ENCODE measurements at regions not wholly inside any gene's neighbourhood (a gene's known extent, or its start where the extent isn't known, plus 50 kb on each side); places are given as distances from the start of the nearest gene placed in this dataset.

GRCh38 chr3:182255158-182255557 lies 538.1 kb upstream of the ATP11B start:
- DNase-seq (ENCODE audit: low read depth in 2 of 2), result no peak

GRCh38 chr3:182257361-182257760 lies 535.9 kb upstream of the ATP11B start:
- DNase-seq (ENCODE audit: low read depth in 2 of 2), result no peak

GRCh38 chr3:182258538-182259177 lies 534.6 kb upstream of the ATP11B start:
- DNase-seq (ENCODE audit: low read depth in 2 of 2), result no peak

GRCh38 chr3:182259579-182259978 lies 533.7 kb upstream of the ATP11B start:
- DNase-seq (ENCODE audit: low read depth in 2 of 2), result no peak

GRCh38 chr3:182261041-182261440 lies 532.3 kb upstream of the ATP11B start:
- DNase-seq (ENCODE audit: low read depth in 2 of 2), result no peak

GRCh38 chr3:182268711-182269110 lies 524.6 kb upstream of the ATP11B start:
- no peak for DNase-seq (ENCODE audit: low read depth in 2 of 2)

- DNase-seq (ENCODE audit: low read depth in 2 of 2), result no peak
Measured at GRCh38 chr3:182276512-182276911, 516.8 kb upstream of the ATP11B start.

GRCh38 chr3:182284793-182285192 lies 508.5 kb upstream of the ATP11B start:
- DNase-seq (ENCODE audit: low read depth in 2 of 2), result no peak

GRCh38 chr3:182292591-182292990 lies 500.7 kb upstream of the ATP11B start:
- DNase-seq (ENCODE audit: low read depth in 2 of 2), result no peak

- no peak for DNase-seq (ENCODE audit: low read depth in 2 of 2)
Measured at GRCh38 chr3:182294256-182294655, 499.0 kb upstream of the ATP11B start.

- no peak for DNase-seq (ENCODE audit: low read depth in 2 of 2)
Measured at GRCh38 chr3:182294696-182295095, 498.6 kb upstream of the ATP11B start.

- no peak for DNase-seq (ENCODE audit: low read depth in 2 of 2)
Measured at GRCh38 chr3:182300266-182300665, 493.0 kb upstream of the ATP11B start.

GRCh38 chr3:182303169-182303568 lies 490.1 kb upstream of the ATP11B start:
- DNase-seq (ENCODE audit: low read depth in 2 of 2), result no peak

- DNase-seq (ENCODE audit: low read depth in 2 of 2), result no peak
Measured at GRCh38 chr3:182305881-182306665, 487.2 kb upstream of the ATP11B start.

GRCh38 chr3:182308328-182308727 lies 485.0 kb upstream of the ATP11B start:
- DNase-seq (ENCODE audit: low read depth in 2 of 2), result no peak

GRCh38 chr3:182309120-182309519 lies 484.2 kb upstream of the ATP11B start:
- no peak for DNase-seq (ENCODE audit: low read depth in 2 of 2)

GRCh38 chr3:182315313-182315712 lies 478.0 kb upstream of the ATP11B start:
- no peak for DNase-seq (ENCODE audit: low read depth in 2 of 2)

- DNase-seq (ENCODE audit: low read depth in 2 of 2), result no peak
Measured at GRCh38 chr3:182323126-182323700, 470.1 kb upstream of the ATP11B start.

- no peak for DNase-seq (ENCODE audit: low read depth in 2 of 2)
Measured at GRCh38 chr3:182323898-182324297, 469.4 kb upstream of the ATP11B start.

- DNase-seq (ENCODE audit: low read depth in 2 of 2), result no peak
Measured at GRCh38 chr3:182325213-182325950, 467.9 kb upstream of the ATP11B start.

- no peak for DNase-seq (ENCODE audit: low read depth in 2 of 2)
Measured at GRCh38 chr3:182327196-182327681, 466.1 kb upstream of the ATP11B start.

GRCh38 chr3:182330646-182331045 lies 462.7 kb upstream of the ATP11B start:
- no peak for DNase-seq (ENCODE audit: low read depth in 2 of 2)
